ENCODE measurements at regions not wholly inside any gene's neighbourhood (a gene's known extent, or its start where the extent isn't known, plus 50 kb on each side); places are given as distances from the start of the nearest gene placed in this dataset.
"Not testable (repeated sequence)": the region's sequence is repeated elsewhere in the genome, so short reads cannot be mapped to it uniquely, and the experiment has no call there.

GRCh38 chr6:67133973-67134372 lies 1426.9 kb upstream of the EYS start:
- no peak for DNase-seq

- DNase-seq = no peak
These were observed 1424.8 kb upstream of the EYS start for GRCh38 chr6:67131827-67132226.

GRCh38 chr6:67129780-67130179 lies 1422.8 kb upstream of the EYS start:
- no peak for DNase-seq

GRCh38 chr6:67127041-67127440 lies 1420.0 kb upstream of the EYS start:
- DNase-seq = no peak

- no peak for DNase-seq
These were observed 1414.1 kb upstream of the EYS start for GRCh38 chr6:67121115-67121514.

- no peak for DNase-seq
These were observed 1405.1 kb upstream of the EYS start for GRCh38 chr6:67112120-67112519.

GRCh38 chr6:67102743-67103142 lies 1395.7 kb upstream of the EYS start:
- no peak for DNase-seq

GRCh38 chr6:67095618-67096226 lies 1388.7 kb upstream of the EYS start:
- not testable (repeated sequence) for DNase-seq

- DNase-seq = no peak
These were observed 1387.5 kb upstream of the EYS start for GRCh38 chr6:67094431-67094946.

GRCh38 chr6:67073938-67074337 lies 1366.9 kb upstream of the EYS start:
- DNase-seq = no peak

- no peak for DNase-seq
These were observed 1361.8 kb upstream of the EYS start for GRCh38 chr6:67068781-67069180.

GRCh38 chr6:67064323-67064722 lies 1357.3 kb upstream of the EYS start:
- DNase-seq = no peak

GRCh38 chr6:67047996-67048395 lies 1341.0 kb upstream of the EYS start:
- DNase-seq = no peak

- DNase-seq = no peak
These were observed 1338.0 kb upstream of the EYS start for GRCh38 chr6:67045076-67045475.

- no peak for DNase-seq
These were observed 1324.4 kb upstream of the EYS start for GRCh38 chr6:67031451-67031850.

- DNase-seq = no peak
These were observed 1323.8 kb upstream of the EYS start for GRCh38 chr6:67030861-67031260.

- DNase-seq = no peak
These were observed 1310.0 kb upstream of the EYS start for GRCh38 chr6:67016921-67017460.

GRCh38 chr6:67011441-67011840 lies 1304.4 kb upstream of the EYS start:
- DNase-seq = no peak

- DNase-seq = no peak
These were observed 1302.8 kb upstream of the EYS start for GRCh38 chr6:67009818-67010217.

- DNase-seq = no peak
These were observed 1296.8 kb upstream of the EYS start for GRCh38 chr6:67003844-67004243.

GRCh38 chr6:67000121-67000520 lies 1293.1 kb upstream of the EYS start:
- DNase-seq = no peak

GRCh38 chr6:66997579-66997978 lies 1290.6 kb upstream of the EYS start:
- not testable (repeated sequence) for DNase-seq

- no peak for DNase-seq
These were observed 1288.6 kb upstream of the EYS start for GRCh38 chr6:66995669-66996068.

GRCh38 chr6:66993708-66994107 lies 1286.7 kb upstream of the EYS start:
- DNase-seq = not testable (repeated sequence)

GRCh38 chr6:66993272-66993671 lies 1286.2 kb upstream of the EYS start:
- DNase-seq = no peak

Measured in NCI-H1694 (cell line).